TTC549 (cell line): ENCODE measurements at regions not wholly inside any gene's neighbourhood (a gene's known extent, or its start where the extent isn't known, plus 50 kb on each side); places are given as distances from the start of the nearest gene placed in this dataset.
"Not testable (repeated sequence)": the region's sequence is repeated elsewhere in the genome, so short reads cannot be mapped to it uniquely, and the experiment has no call there.

Source experiments
- FAIRE-seq: peaks from 2 replicates; lab custom pipeline; 2012; peaks lifted over from hg19 to GRCh38; lab: Jason Lieb, UNC

- FAIRE-seq: no peak
Observed at GRCh38 chr12:47409310-47409987, 296.4 kb downstream of the RPAP3 start.

GRCh38 chr12:47408171-47408871, 297.5 kb downstream of the RPAP3 start:
- no peak for FAIRE-seq

- FAIRE-seq: no peak
Observed at GRCh38 chr12:47407463-47408129, 298.2 kb downstream of the RPAP3 start.

GRCh38 chr12:47403681-47404080, 302.1 kb downstream of the RPAP3 start:
- no peak for FAIRE-seq

- not testable (repeated sequence) for FAIRE-seq
Observed at GRCh38 chr12:47401196-47401595, 304.6 kb downstream of the RPAP3 start.

GRCh38 chr12:47400266-47400665, 305.6 kb downstream of the RPAP3 start:
- FAIRE-seq: no peak

- FAIRE-seq: peak; percentile 69
Observed at GRCh38 chr12:47397664-47398281, 308.1 kb downstream of the RPAP3 start.

- FAIRE-seq: no peak
Observed at GRCh38 chr12:47396902-47397663, 308.7 kb downstream of the RPAP3 start.

- FAIRE-seq: no peak
Observed at GRCh38 chr12:47394070-47394469, 311.8 kb downstream of the RPAP3 start.

GRCh38 chr12:47393403-47393790, 312.4 kb downstream of the RPAP3 start:
- FAIRE-seq: no peak

GRCh38 chr12:47391566-47391965, 311.8 kb upstream of the AMIGO2 start:
- no peak for FAIRE-seq

- no peak for FAIRE-seq
Observed at GRCh38 chr12:47388712-47389111, 309.0 kb upstream of the AMIGO2 start.

- no peak for FAIRE-seq
Observed at GRCh38 chr12:47387994-47388393, 308.2 kb upstream of the AMIGO2 start.

- no peak for FAIRE-seq
Observed at GRCh38 chr12:47385653-47386052, 305.9 kb upstream of the AMIGO2 start.

GRCh38 chr12:47383942-47384341, 304.2 kb upstream of the AMIGO2 start:
- no peak for FAIRE-seq

- FAIRE-seq: no peak
Observed at GRCh38 chr12:47382305-47382704, 302.5 kb upstream of the AMIGO2 start.

GRCh38 chr12:47378907-47379306, 299.1 kb upstream of the AMIGO2 start:
- FAIRE-seq: no peak

GRCh38 chr12:47378222-47378582, 298.4 kb upstream of the AMIGO2 start:
- no peak for FAIRE-seq

- FAIRE-seq: no peak
Observed at GRCh38 chr12:47377414-47378221, 297.9 kb upstream of the AMIGO2 start.

GRCh38 chr12:47376927-47377326, 297.2 kb upstream of the AMIGO2 start:
- no peak for FAIRE-seq

GRCh38 chr12:47373554-47374150, 293.9 kb upstream of the AMIGO2 start:
- FAIRE-seq: no peak
